ENCODE measurements at regions not wholly inside any gene's neighbourhood (a gene's known extent, or its start where the extent isn't known, plus 50 kb on each side); places are given as distances from the start of the nearest gene placed in this dataset.

- no peak overlapping the region for H3K4me3 ChIP-seq
- no peaks in the 10 kb centered on the region for H3K27me3 ChIP-seq
- intact Hi-C loops (cut with DNase I): no loop called here
- no peak for DNase-seq
- no peaks in the 10 kb centered on the region for H3K4me1 ChIP-seq (ENCODE audit: insufficient read depth)
- TF ChIP-seq EP300 (IDR thresholded peaks at IDR 0.05): no peak
- TF ChIP-seq POLR2A (IDR thresholded peaks at IDR 0.05): no peak
- TF ChIP-seq CTCF (IDR thresholded peaks at IDR 0.05): no peak
- WGBS, 3 donors: 80 to 86% (median 81%) methylated on average over 4 of the region's 4 CpGs
- H3K27ac ChIP-seq: no peak overlapping the region
- no peaks in the 10 kb centered on the region for H3K36me3 ChIP-seq
- H3K9me3 ChIP-seq: no peaks in the 10 kb centered on the region
Measured at GRCh38 chr2:52879561-52879960, 888.0 kb upstream of the CHAC2 start.

- WGBS, 3 donors: 87 to 93% (median 93%) methylated on average over 1 of the region's 1 CpG
- H3K9me3 ChIP-seq: no peaks in the 10 kb centered on the region
- H3K36me3 ChIP-seq: no peaks in the 10 kb centered on the region
Measured at GRCh38 chr2:52877703-52878102, 889.9 kb upstream of the CHAC2 start.

GRCh38 chr2:52874466-52875106, 893.0 kb upstream of the CHAC2 start:
- Histone ChIP-seq H3K27ac (no peak overlapping the region), H3K4me1 (ENCODE audit: insufficient read depth) (no peaks in the 10 kb centered on the region), H3K4me3 (no peak overlapping the region), H3K36me3 (no peaks in the 10 kb centered on the region), H3K9me3 (no peaks in the 10 kb centered on the region), H3K27me3 (no peaks in the 10 kb centered on the region)
- intact Hi-C loops (cut with DNase I): no loop called here
- no peak for DNase-seq
- WGBS, 3 donors: 75 to 82% (median 80%) methylated on average over 6 of the region's 6 CpGs
- no peak for TF ChIP-seq POLR2A (IDR thresholded peaks at IDR 0.05)
- no peak for TF ChIP-seq EP300 (IDR thresholded peaks at IDR 0.05)
- TF ChIP-seq CTCF (IDR thresholded peaks at IDR 0.05): no peak

More at GRCh38 chr2:52877703-52878102, 889.9 kb upstream of the CHAC2 start:
- no peak overlapping the region for H3K27ac ChIP-seq
- no peaks in the 10 kb centered on the region for H3K27me3 ChIP-seq
- H3K4me1 ChIP-seq (ENCODE audit: insufficient read depth): no peaks in the 10 kb centered on the region
- no peak for DNase-seq
- no peak overlapping the region for H3K4me3 ChIP-seq
- intact Hi-C loops (cut with DNase I): no loop called here
- TF ChIP-seq CTCF (IDR thresholded peaks at IDR 0.05): no peak
- no peak for TF ChIP-seq EP300 (IDR thresholded peaks at IDR 0.05)
- TF ChIP-seq POLR2A (IDR thresholded peaks at IDR 0.05): no peak

DNA sequence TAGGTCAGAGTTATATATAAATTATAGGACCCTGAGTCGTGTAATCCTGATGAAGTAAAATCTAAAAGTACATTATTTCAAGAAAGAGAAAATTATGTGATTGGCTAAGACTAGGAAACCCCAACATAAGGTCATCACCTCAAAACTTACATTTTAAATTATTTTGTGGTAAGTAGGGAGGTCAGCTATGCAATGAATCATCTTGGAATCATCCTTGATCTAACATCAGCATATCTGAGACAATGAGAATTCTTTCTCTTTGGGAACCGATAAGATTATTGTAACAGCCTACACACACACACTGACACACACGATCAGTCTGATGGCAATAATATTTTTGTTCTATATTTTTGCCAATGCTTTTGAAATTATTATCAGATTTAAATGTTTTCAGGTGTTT, 904.8 kb upstream of the CHAC2 start:
- Histone ChIP-seq H3K4me3 (no peak overlapping the region), H3K4me1 (ENCODE audit: insufficient read depth) (no peaks in the 10 kb centered on the region), H3K9me3 (no peaks in the 10 kb centered on the region), H3K27ac (no peak overlapping the region), H3K27me3 (no peaks in the 10 kb centered on the region), H3K36me3 (no peaks in the 10 kb centered on the region)
- intact Hi-C loops (cut with DNase I): no loop called here
- WGBS, 3 donors: 66 to 71% (median 69%) methylated on average over 3 of the region's 3 CpGs
- TF ChIP-seq CTCF (IDR thresholded peaks at IDR 0.05) (no peak), POLR2A (IDR thresholded peaks at IDR 0.05) (no peak)
- DNase-seq: no peak
